Body of pancreas (tissue), 4 donors: ENCODE measurements at regions not wholly inside any gene's neighbourhood (a gene's known extent, or its start where the extent isn't known, plus 50 kb on each side); places are given as distances from the start of the nearest gene placed in this dataset.

Experiments used
- CTCF ChIP-seq, 7 experiments: fragments of 450-650 bp in 4 of 7; fragments of 200-600 bp in 3 of 7; sonication (generic) in 3 of 7; IDR thresholded peaks; one replicate each; pipeline ENCODE4 v1.5.1; 2016 to 2019; ENCODE audit warnings: antibody characterized with exemption in 7 of 7
- POLR2A ChIP-seq, 3 donors: fragments of 450-650 bp; IDR thresholded peaks; one replicate each; pipeline ENCODE4 v1.6.1; 2016; ENCODE audit warnings: antibody characterized with exemption in 3 of 3, mild to moderate bottlenecking in 2 of 3

DNA sequence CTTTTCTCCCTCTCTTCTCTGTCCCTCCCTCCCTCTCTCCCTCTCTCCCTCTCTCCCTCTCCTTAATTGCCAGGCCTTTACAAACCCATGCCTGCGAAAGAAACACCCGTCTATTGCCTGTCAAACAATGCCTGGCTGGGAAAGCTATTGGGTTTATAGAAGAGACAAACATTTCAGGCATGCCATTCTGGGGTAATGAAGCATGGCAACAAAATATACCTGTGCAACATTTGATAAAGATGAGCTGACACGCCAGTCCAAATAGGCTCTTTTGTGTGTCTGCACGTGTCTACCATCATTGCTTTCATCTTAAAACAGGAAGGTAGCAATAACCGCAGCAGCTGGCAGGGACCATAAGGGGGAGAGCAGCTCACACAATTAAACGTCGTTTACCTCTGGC lies 282.1 kb downstream of the ZNF516 start:
- no peak for TF ChIP-seq POLR2A (IDR thresholded peaks at IDR 0.05)
- no peak for TF ChIP-seq CTCF (IDR thresholded peaks at IDR 0.05)
